PC-9 (cell line): ENCODE measurements at regions not wholly inside any gene's neighbourhood (a gene's known extent, or its start where the extent isn't known, plus 50 kb on each side); places are given as distances from the start of the nearest gene placed in this dataset.

Experiments used
- EZH2 ChIP-seq: fragments of 200-600 bp; sonication (generic); IDR thresholded peaks from 2 replicates; pipeline ENCODE4 v1.8.0; 2017; ENCODE audit warnings: antibody characterized with exemption, low read depth
- TF ChIP-seq, protein P1 (sequence below): fragments of 200-600 bp; sonication (generic); conservative IDR thresholded peaks from 2 replicates; pipeline ENCODE4 v1.6.1; 2017; ENCODE audit warnings: mixed run types, antibody characterized with exemption, mild to moderate bottlenecking, moderate library complexity

DNA sequence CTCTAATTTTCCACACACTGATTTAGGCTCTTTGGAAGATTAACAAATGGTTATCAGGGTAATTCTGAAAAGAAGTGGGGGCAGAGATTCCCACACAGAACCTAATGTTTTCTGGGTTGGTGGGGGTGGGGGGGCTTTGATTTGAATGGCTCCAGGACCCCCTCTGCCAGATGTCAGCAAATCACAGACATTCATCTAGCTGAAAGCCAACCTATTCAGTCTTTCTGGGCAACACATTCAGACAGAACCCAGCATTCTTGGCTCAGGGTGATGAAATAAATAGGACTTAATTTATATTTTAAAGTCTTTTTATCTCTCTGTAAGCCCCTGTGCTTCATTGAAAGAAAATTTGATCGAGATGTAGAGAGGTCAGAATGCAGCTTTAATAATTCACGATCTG lies 533.2 kb downstream of the XYLT1 start:
- TF ChIP-seq, protein P1, sequence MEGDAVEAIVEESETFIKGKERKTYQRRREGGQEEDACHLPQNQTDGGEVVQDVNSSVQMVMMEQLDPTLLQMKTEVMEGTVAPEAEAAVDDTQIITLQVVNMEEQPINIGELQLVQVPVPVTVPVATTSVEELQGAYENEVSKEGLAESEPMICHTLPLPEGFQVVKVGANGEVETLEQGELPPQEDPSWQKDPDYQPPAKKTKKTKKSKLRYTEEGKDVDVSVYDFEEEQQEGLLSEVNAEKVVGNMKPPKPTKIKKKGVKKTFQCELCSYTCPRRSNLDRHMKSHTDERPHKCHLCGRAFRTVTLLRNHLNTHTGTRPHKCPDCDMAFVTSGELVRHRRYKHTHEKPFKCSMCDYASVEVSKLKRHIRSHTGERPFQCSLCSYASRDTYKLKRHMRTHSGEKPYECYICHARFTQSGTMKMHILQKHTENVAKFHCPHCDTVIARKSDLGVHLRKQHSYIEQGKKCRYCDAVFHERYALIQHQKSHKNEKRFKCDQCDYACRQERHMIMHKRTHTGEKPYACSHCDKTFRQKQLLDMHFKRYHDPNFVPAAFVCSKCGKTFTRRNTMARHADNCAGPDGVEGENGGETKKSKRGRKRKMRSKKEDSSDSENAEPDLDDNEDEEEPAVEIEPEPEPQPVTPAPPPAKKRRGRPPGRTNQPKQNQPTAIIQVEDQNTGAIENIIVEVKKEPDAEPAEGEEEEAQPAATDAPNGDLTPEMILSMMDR = no peak
- TF ChIP-seq EZH2 = no peak
